ENCODE measurements at regions not wholly inside any gene's neighbourhood (a gene's known extent, or its start where the extent isn't known, plus 50 kb on each side); places are given as distances from the start of the nearest gene placed in this dataset.

- Histone ChIP-seq H3K27ac (ENCODE audit: low read depth, low read length) (no peak overlapping the region), H3K9me2 (replicated peaks; ENCODE audit: control insufficient read depth, low read length) (no peaks in the 10 kb centered on the region), H3K4me3 (ENCODE audit: low read length) (no peak overlapping the region), H3F3A (ENCODE audit: control insufficient read depth, insufficient read depth) (no peaks in the 10 kb centered on the region), H3K79me2 (ENCODE audit: control insufficient read depth, low read length) (no peaks in the 10 kb centered on the region), H3K27me3 (ENCODE audit: control insufficient read depth, low read length) (no peaks in the 10 kb centered on the region), H3K4me1 (ENCODE audit: control insufficient read depth, low read length) (no peaks in the 10 kb centered on the region), H3K36me3 (ENCODE audit: control insufficient read depth, low read length) (no peaks in the 10 kb centered on the region), H3K4me2 (ENCODE audit: low read length) (no peak overlapping the region), H4K20me1 (ENCODE audit: control insufficient read depth, insufficient read depth, low read depth, low read length) (no peaks in the 10 kb centered on the region), H3K9me3 (ENCODE audit: control insufficient read depth, insufficient read depth, low read length) (peaks cover 5% of the 10 kb centered on the region; the same call in 1 of the 2 replicates)
- TF ChIP-seq, protein P1, sequence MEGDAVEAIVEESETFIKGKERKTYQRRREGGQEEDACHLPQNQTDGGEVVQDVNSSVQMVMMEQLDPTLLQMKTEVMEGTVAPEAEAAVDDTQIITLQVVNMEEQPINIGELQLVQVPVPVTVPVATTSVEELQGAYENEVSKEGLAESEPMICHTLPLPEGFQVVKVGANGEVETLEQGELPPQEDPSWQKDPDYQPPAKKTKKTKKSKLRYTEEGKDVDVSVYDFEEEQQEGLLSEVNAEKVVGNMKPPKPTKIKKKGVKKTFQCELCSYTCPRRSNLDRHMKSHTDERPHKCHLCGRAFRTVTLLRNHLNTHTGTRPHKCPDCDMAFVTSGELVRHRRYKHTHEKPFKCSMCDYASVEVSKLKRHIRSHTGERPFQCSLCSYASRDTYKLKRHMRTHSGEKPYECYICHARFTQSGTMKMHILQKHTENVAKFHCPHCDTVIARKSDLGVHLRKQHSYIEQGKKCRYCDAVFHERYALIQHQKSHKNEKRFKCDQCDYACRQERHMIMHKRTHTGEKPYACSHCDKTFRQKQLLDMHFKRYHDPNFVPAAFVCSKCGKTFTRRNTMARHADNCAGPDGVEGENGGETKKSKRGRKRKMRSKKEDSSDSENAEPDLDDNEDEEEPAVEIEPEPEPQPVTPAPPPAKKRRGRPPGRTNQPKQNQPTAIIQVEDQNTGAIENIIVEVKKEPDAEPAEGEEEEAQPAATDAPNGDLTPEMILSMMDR (IDR thresholded peaks at IDR 0.05; ENCODE audit: low read depth, low read length, poor library complexity, severe bottlenecking), result no peak
- TF ChIP-seq EZH2phosphoT487 (IDR thresholded peaks at IDR 0.05; ENCODE audit: borderline replicate concordance, low read length), result no peak
Measured at GRCh38 chr10:128930515-128930914, 536.5 kb upstream of the MGMT start.

DNA sequence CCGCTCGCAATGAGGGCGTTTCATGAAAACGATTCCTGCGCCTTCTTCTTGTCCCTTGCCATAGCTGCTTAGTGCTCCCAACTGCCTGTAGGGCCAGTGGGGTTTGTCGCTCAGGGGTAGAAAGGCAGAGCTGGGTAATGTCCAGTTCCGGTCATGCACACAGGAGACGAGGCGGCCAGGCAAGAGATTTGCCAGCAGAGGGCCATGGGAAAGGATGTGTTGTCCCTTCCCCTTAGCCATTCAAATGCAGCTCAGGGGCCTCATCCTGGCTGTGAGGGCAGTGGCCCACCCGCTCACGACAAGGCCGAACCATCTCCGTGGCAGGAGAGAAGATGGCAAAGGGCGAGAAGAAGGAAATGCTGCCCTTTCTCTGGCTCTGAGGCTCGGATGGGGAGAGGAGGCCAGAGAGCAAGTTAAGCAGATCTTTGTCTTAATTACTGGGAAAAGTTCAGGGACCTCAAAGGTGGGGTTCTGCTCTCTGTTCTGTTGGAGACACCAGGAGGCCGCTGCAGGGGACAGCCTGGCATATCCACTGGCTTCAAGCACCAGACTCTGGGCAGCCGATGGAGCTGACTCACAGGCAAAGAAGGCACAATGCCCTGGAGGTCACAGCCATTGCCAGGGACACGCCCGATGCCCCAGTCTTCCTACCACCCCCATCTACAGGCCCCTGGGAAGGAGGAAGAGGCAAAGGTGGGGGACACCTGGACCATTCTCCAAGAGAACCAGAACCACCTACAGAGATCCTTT is 534.8 kb upstream of the MGMT start:
- Histone ChIP-seq H4K20me1 (ENCODE audit: control insufficient read depth, insufficient read depth, low read depth, low read length) (no peaks in the 10 kb centered on the region), H3K9me2 (replicated peaks; ENCODE audit: control insufficient read depth, low read length) (no peaks in the 10 kb centered on the region), H3K27ac (ENCODE audit: low read depth, low read length) (no peak overlapping the region), H3K9me3 (ENCODE audit: control insufficient read depth, insufficient read depth, low read length) (peaks cover 5% of the 10 kb centered on the region; the same call in 1 of the 2 replicates), H3K79me2 (ENCODE audit: control insufficient read depth, low read length) (no peaks in the 10 kb centered on the region), H3K4me3 (ENCODE audit: low read length) (no peak overlapping the region), H3F3A (ENCODE audit: control insufficient read depth, insufficient read depth) (no peaks in the 10 kb centered on the region), H3K4me1 (ENCODE audit: control insufficient read depth, low read length) (no peaks in the 10 kb centered on the region), H3K36me3 (ENCODE audit: control insufficient read depth, low read length) (no peaks in the 10 kb centered on the region), H3K4me2 (ENCODE audit: low read length) (no peak overlapping the region), H3K27me3 (ENCODE audit: control insufficient read depth, low read length) (no peaks in the 10 kb centered on the region)
- TF ChIP-seq EZH2phosphoT487 (IDR thresholded peaks at IDR 0.05; ENCODE audit: borderline replicate concordance, low read length), result no peak
- TF ChIP-seq, protein P1 (IDR thresholded peaks at IDR 0.05; ENCODE audit: low read depth, low read length, poor library complexity, severe bottlenecking), result no peak

GRCh38 chr10:128934492-128934891 is 532.5 kb upstream of the MGMT start:
- TF ChIP-seq EZH2phosphoT487 (IDR thresholded peaks at IDR 0.05; ENCODE audit: borderline replicate concordance, low read length), result no peak
- TF ChIP-seq, protein P1 (IDR thresholded peaks at IDR 0.05; ENCODE audit: low read depth, low read length, poor library complexity, severe bottlenecking), result no peak
- Histone ChIP-seq H3K4me2 (ENCODE audit: low read length) (no peak overlapping the region), H3F3A (ENCODE audit: control insufficient read depth, insufficient read depth) (no peaks in the 10 kb centered on the region), H3K4me3 (ENCODE audit: low read length) (no peak overlapping the region), H3K36me3 (ENCODE audit: control insufficient read depth, low read length) (no peaks in the 10 kb centered on the region), H4K20me1 (ENCODE audit: control insufficient read depth, insufficient read depth, low read depth, low read length) (no peaks in the 10 kb centered on the region), H3K79me2 (ENCODE audit: control insufficient read depth, low read length) (no peaks in the 10 kb centered on the region), H3K27ac (ENCODE audit: low read depth, low read length) (no peak overlapping the region), H3K27me3 (ENCODE audit: control insufficient read depth, low read length) (no peaks in the 10 kb centered on the region), H3K9me2 (replicated peaks; ENCODE audit: control insufficient read depth, low read length) (no peaks in the 10 kb centered on the region), H3K9me3 (ENCODE audit: control insufficient read depth, insufficient read depth, low read length) (no peaks in the 10 kb centered on the region), H3K4me1 (ENCODE audit: control insufficient read depth, low read length) (no peaks in the 10 kb centered on the region)

All from DOHH2 (cell line).